ENCODE measurements at regions not wholly inside any gene's neighbourhood (a gene's known extent, or its start where the extent isn't known, plus 50 kb on each side); places are given as distances from the start of the nearest gene placed in this dataset.

GRCh38 chr11:135022454-135022853, 610.4 kb upstream of the B3GAT1 start:
- Histone ChIP-seq H3K27ac (ENCODE audit: low read depth in 2 of 2, low read length in 2 of 2) (no peak overlapping the region), H3K9me3 (ENCODE audit: control insufficient read depth in 2 of 3, insufficient read depth in 1 of 3, low read length in 3 of 3) (peaks cover 0 to 3% (median 0%) of the 10 kb centered on the region in 3 donors), H3K4me3 (ENCODE audit: low read length in 3 of 3) (no peak overlapping the region), H3K36me3 (ENCODE audit: control insufficient read depth in 2 of 3, insufficient read depth in 3 of 3, low read length in 3 of 3) (no peaks in the 10 kb centered on the region), H3K27me3 (ENCODE audit: control insufficient read depth, insufficient read depth, low read length) (no peaks in the 10 kb centered on the region), H3K9ac (ENCODE audit: low read length in 3 of 3) (no peak overlapping the region), H3K4me1 (ENCODE audit: control insufficient read depth in 2 of 3, insufficient read depth in 2 of 3, low read depth in 1 of 3, low read length in 3 of 3) (no peaks in the 10 kb centered on the region)
- no peak for DNase-seq
- TF ChIP-seq, protein P1, sequence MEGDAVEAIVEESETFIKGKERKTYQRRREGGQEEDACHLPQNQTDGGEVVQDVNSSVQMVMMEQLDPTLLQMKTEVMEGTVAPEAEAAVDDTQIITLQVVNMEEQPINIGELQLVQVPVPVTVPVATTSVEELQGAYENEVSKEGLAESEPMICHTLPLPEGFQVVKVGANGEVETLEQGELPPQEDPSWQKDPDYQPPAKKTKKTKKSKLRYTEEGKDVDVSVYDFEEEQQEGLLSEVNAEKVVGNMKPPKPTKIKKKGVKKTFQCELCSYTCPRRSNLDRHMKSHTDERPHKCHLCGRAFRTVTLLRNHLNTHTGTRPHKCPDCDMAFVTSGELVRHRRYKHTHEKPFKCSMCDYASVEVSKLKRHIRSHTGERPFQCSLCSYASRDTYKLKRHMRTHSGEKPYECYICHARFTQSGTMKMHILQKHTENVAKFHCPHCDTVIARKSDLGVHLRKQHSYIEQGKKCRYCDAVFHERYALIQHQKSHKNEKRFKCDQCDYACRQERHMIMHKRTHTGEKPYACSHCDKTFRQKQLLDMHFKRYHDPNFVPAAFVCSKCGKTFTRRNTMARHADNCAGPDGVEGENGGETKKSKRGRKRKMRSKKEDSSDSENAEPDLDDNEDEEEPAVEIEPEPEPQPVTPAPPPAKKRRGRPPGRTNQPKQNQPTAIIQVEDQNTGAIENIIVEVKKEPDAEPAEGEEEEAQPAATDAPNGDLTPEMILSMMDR (IDR thresholded peaks at IDR 0.05; ENCODE audit: borderline replicate concordance, extremely low read depth, insufficient read depth), result no peak
- intact Hi-C loops (cut with DNase I), result no loop called here
- FAIRE-seq, result no peak

GRCh38 chr11:135019899-135020298, 607.9 kb upstream of the B3GAT1 start:
- H3K4me1 ChIP-seq (ENCODE audit: control insufficient read depth in 2 of 3, insufficient read depth in 2 of 3, low read depth in 1 of 3, low read length in 3 of 3), result no peaks in the 10 kb centered on the region
- DNase-seq (no peak), FAIRE-seq (no peak)
- H3K27ac ChIP-seq (ENCODE audit: low read depth in 2 of 2, low read length in 2 of 2), result no peak overlapping the region
- H3K36me3 ChIP-seq (ENCODE audit: control insufficient read depth in 2 of 3, insufficient read depth in 3 of 3, low read length in 3 of 3), result no peaks in the 10 kb centered on the region
- peaks cover 0 to 3% (median 0%) of the 10 kb centered on the region in 3 donors for H3K9me3 ChIP-seq (ENCODE audit: control insufficient read depth in 2 of 3, insufficient read depth in 1 of 3, low read length in 3 of 3)
- H3K27me3 ChIP-seq (ENCODE audit: control insufficient read depth, insufficient read depth, low read length), result no peaks in the 10 kb centered on the region
- no peak overlapping the region for H3K9ac ChIP-seq (ENCODE audit: low read length in 3 of 3)
- intact Hi-C loops (cut with DNase I), result no loop called here
- TF ChIP-seq, protein P1 (IDR thresholded peaks at IDR 0.05; ENCODE audit: borderline replicate concordance, extremely low read depth, insufficient read depth), result no peak
- no peak overlapping the region for H3K4me3 ChIP-seq (ENCODE audit: low read length in 3 of 3)

DNA sequence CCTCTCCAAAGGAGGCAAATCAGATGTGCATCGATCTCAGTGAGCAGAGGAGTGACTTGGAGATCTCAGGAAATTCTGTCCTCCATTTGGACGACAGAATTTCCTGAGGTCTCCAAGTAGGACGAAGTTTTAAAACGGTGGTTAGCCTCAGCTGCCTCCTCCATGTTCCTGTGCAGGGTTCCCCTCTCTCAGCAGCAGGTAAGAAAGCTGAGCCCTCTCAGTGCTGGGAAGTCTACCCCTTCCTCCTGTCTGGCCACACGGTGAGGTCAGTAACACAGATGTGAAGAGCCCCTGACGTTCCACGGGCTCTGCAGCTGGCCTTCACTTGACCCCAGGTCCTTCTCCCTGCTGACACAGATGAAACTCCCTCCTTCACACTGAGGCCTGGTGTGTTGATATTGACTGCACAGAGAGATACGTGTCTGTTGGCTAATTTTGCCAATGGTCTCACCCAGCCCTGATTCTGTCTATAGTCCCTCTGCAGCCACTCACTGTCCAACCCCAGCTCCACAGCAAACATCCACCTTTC, 607.4 kb upstream of the B3GAT1 start:
- no peak overlapping the region for H3K9ac ChIP-seq (ENCODE audit: low read length in 3 of 3)
- TF ChIP-seq, protein P1 (IDR thresholded peaks at IDR 0.05; ENCODE audit: borderline replicate concordance, extremely low read depth, insufficient read depth), result no peak
- no peak for DNase-seq
- H3K27me3 ChIP-seq (ENCODE audit: control insufficient read depth, insufficient read depth, low read length), result no peaks in the 10 kb centered on the region
- H3K9me3 ChIP-seq (ENCODE audit: control insufficient read depth in 2 of 3, insufficient read depth in 1 of 3, low read length in 3 of 3), result peaks cover 0 to 3% (median 0%) of the 10 kb centered on the region in 3 donors
- no peak for FAIRE-seq
- intact Hi-C loops (cut with DNase I), result no loop called here
- H3K4me3 ChIP-seq (ENCODE audit: low read length in 3 of 3), result no peak overlapping the region
- no peaks in the 10 kb centered on the region for H3K36me3 ChIP-seq (ENCODE audit: control insufficient read depth in 2 of 3, insufficient read depth in 3 of 3, low read length in 3 of 3)
- H3K27ac ChIP-seq (ENCODE audit: low read depth in 2 of 2, low read length in 2 of 2), result no peak overlapping the region
- no peaks in the 10 kb centered on the region for H3K4me1 ChIP-seq (ENCODE audit: control insufficient read depth in 2 of 3, insufficient read depth in 2 of 3, low read depth in 1 of 3, low read length in 3 of 3)

- DNase-seq (no peak), FAIRE-seq (no peak)
- Histone ChIP-seq H3K4me3 (ENCODE audit: low read length in 3 of 3) (no peak overlapping the region), H3K27me3 (ENCODE audit: control insufficient read depth, insufficient read depth, low read length) (no peaks in the 10 kb centered on the region), H3K27ac (ENCODE audit: low read depth in 2 of 2, low read length in 2 of 2) (no peak overlapping the region), H3K4me1 (ENCODE audit: control insufficient read depth in 2 of 3, insufficient read depth in 2 of 3, low read depth in 1 of 3, low read length in 3 of 3) (no peaks in the 10 kb centered on the region), H3K9me3 (ENCODE audit: control insufficient read depth in 2 of 3, insufficient read depth in 1 of 3, low read length in 3 of 3) (peaks cover 0 to 3% (median 0%) of the 10 kb centered on the region in 3 donors), H3K36me3 (ENCODE audit: control insufficient read depth in 2 of 3, insufficient read depth in 3 of 3, low read length in 3 of 3) (no peaks in the 10 kb centered on the region), H3K9ac (ENCODE audit: low read length in 3 of 3) (no peak overlapping the region)
- TF ChIP-seq, protein P1 (IDR thresholded peaks at IDR 0.05; ENCODE audit: borderline replicate concordance, extremely low read depth, insufficient read depth), result no peak
- intact Hi-C loops (cut with DNase I), result no loop called here
These were observed 605.3 kb upstream of the B3GAT1 start for GRCh38 chr11:135017296-135017695.
